GM12872 (cell line): ENCODE measurements at regions not wholly inside any gene's neighbourhood (a gene's known extent, or its start where the extent isn't known, plus 50 kb on each side); places are given as distances from the start of the nearest gene placed in this dataset.

Experiments used
- CTCF ChIP-seq: IDR thresholded peaks from 3 replicates; pipeline ENCODE4 v1.5.1; 2011; ENCODE audit warnings: low read depth, mild to moderate bottlenecking, low read length, moderate library complexity; ENCODE audit not compliant: insufficient read depth

GRCh38 chr10:131618587-131619267 is 282.1 kb upstream of the PPP2R2D start:
- TF ChIP-seq CTCF = no peak

DNA sequence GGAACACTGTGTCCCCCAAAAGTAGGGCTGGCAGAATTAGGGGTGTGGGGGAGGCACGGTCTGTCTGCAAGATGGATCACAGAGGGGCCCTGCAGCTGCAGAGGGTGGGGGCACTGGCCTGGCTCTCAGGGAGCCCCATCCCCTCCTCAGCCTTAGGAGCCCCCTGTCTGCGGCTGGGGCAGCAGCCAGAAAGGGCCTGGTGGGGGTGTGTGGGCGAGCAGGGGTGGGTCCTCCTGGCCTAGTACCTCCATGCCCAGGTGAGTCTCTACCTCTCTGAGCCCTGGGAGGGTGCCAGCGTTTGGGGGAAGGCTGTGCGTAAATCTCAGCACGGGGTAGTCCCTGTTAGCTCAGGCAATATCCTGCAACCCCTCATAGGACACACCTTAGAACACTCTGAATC is 280.5 kb upstream of the PPP2R2D start:
- no peak for TF ChIP-seq CTCF

GRCh38 chr10:131620904-131621303 is 279.9 kb upstream of the PPP2R2D start:
- no peak for TF ChIP-seq CTCF

DNA sequence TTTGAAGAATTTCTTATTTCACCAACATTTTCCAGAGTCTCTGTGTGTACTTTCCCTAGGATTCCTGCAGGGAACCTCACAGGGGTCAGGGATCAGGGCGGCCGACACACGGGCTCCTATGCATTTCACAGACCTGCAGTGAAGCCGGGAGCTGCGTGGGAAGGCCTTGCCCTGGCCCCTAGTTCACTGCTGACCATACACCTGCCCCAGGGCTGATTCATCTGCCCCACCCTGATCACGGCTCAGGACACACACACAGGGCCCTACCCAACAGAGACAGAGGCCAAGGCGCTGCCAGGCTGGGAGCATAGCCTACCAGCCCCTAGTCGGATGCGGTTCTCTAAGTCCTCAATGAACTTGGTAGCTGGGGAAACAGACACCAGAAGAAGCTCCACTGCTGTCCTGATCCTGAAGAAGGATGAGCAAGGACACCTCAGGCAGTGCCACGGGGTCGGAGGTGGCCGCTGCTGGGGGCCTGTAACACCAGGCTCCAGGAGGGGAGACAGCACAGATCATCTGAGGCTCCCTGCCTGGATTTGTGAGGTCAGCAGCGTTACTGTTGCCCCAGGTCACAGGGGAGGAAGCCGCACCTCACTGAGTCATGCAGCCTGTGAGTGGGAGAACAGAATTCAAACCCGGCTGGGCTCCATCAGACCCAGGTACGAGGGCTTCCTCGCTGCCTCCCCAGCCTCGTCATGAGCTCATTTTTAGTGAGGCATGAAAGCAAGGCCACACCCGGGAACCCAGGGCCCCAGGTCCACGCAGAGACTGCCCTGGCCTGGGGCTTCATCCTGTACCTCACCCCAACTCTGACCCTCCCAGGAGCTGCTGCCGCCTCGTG is 278.8 kb upstream of the PPP2R2D start:
- no peak for TF ChIP-seq CTCF

GRCh38 chr10:131625041-131625440 is 275.8 kb upstream of the PPP2R2D start:
- no peak for TF ChIP-seq CTCF

- no peak for TF ChIP-seq CTCF
Observed at GRCh38 chr10:131626274-131626673, 274.5 kb upstream of the PPP2R2D start.

GRCh38 chr10:131629026-131629770 is 271.6 kb upstream of the PPP2R2D start:
- TF ChIP-seq CTCF = no peak
